ENCODE measurements at regions not wholly inside any gene's neighbourhood (a gene's known extent, or its start where the extent isn't known, plus 50 kb on each side); places are given as distances from the start of the nearest gene placed in this dataset.

DNA sequence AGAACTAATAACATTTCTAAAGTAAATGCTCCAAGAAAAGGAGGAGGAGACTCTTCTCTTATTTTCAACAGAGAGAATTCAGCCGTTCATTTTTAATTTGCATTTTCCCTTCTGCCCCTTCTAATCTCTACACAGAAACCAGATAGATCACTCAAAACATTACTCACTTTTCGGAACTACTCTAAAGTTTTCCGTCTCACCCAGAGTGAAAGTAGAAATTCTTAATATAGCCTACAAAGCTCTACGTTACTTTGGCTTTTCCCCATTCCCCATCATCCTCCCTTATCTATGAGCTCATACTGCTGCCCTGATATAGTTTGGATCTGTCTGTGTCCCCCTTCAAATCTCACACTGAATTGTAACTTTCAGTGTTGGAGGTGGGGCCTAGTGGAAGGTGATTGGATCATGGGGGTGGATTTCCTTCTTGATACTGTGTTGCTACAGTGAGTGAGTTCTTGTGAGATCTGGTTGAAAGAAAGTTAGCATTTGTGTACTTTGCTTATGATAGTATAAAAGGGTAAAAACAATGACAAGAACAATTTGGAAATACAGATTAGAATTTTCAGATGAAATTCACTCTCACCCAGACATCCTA, 188.2 kb downstream of the AMY1C start:
- TF ChIP-seq POLR2A (IDR thresholded peaks at IDR 0.05): no peak
- TF ChIP-seq, protein P1, sequence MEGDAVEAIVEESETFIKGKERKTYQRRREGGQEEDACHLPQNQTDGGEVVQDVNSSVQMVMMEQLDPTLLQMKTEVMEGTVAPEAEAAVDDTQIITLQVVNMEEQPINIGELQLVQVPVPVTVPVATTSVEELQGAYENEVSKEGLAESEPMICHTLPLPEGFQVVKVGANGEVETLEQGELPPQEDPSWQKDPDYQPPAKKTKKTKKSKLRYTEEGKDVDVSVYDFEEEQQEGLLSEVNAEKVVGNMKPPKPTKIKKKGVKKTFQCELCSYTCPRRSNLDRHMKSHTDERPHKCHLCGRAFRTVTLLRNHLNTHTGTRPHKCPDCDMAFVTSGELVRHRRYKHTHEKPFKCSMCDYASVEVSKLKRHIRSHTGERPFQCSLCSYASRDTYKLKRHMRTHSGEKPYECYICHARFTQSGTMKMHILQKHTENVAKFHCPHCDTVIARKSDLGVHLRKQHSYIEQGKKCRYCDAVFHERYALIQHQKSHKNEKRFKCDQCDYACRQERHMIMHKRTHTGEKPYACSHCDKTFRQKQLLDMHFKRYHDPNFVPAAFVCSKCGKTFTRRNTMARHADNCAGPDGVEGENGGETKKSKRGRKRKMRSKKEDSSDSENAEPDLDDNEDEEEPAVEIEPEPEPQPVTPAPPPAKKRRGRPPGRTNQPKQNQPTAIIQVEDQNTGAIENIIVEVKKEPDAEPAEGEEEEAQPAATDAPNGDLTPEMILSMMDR (IDR thresholded peaks at IDR 0.05 in 4 of 5, conservative IDR thresholded peaks at IDR 0.05 in 1 of 5): no peak
